Naive thymus-derived CD8-positive, alpha-beta T cell (primary cell): ENCODE measurements at regions not wholly inside any gene's neighbourhood (a gene's known extent, or its start where the extent isn't known, plus 50 kb on each side); places are given as distances from the start of the nearest gene placed in this dataset.

ENCODE experiments used
- ATAC-seq, 2 donors: fragments of 150-1000 bp; cut with Tn5 transposase in 1 of 2; sonication (Bioruptor Pico), chemical (Tn5 transposase) in 1 of 2; 1 replicate in 1 of 2; 2 replicates in 1 of 2; pipeline ENCODE4 v1.10.0; 2021; ENCODE audit warnings: mild to moderate bottlenecking in 2 of 2, moderate library complexity in 2 of 2
- POLR2A ChIA-PET: fragments of 350-600 bp; sonication (Branson Sonifier 250); formaldehyde crosslinking; loops from one replicate; lab custom pipeline; 2021; ENCODE audit warnings: antibody characterized with exemption; lab: Charles Lee
- DNase-seq, 10 donors: peaks; one replicate each; pipeline versions ENCODE4 v3.0.0 to v3.0.0-alpha.2; 2020 to 2022
- H3K27ac Mint-ChIP-seq, 10 donors: one replicate each; pipeline ENCODE4 v1.8.0; 2020 to 2022; ENCODE audit warnings: mild to moderate bottlenecking in 10 of 10, mixed read lengths in 10 of 10, moderate library complexity in 4 of 10, inconsistent platforms in 1 of 10
- H3K27me3 Mint-ChIP-seq, 5 donors: one replicate each; pipeline ENCODE4 v1.8.0; 2021 to 2022; ENCODE audit warnings: mixed read lengths in 5 of 5
- H3K36me3 Mint-ChIP-seq, 3 donors: one replicate each; pipeline ENCODE4 v1.8.0; 2020 to 2022; ENCODE audit warnings: mixed read lengths in 3 of 3, mild to moderate bottlenecking in 2 of 3, inconsistent platforms in 1 of 3
- H3K4me1 Mint-ChIP-seq, 4 donors: one replicate each; pipeline ENCODE4 v1.8.0; 2021 to 2022; ENCODE audit warnings: mixed read lengths in 4 of 4
- H3K4me3 Mint-ChIP-seq, 10 donors: one replicate each; pipeline ENCODE4 v1.8.0; 2020 to 2022; ENCODE audit warnings: mild to moderate bottlenecking in 10 of 10, mixed read lengths in 10 of 10, moderate library complexity in 6 of 10, inconsistent platforms in 1 of 10
- H3K9me3 Mint-ChIP-seq, 9 donors: one replicate each; pipeline ENCODE4 v1.8.0; 2020 to 2022; ENCODE audit warnings: mixed read lengths in 9 of 9, mild to moderate bottlenecking in 3 of 9, inconsistent platforms in 1 of 9, moderate library complexity in 1 of 9

- POLR2A ChIA-PET, result no interaction called here
- no peak for DNase-seq
- H3K9me3 Mint-ChIP-seq, result peaks cover 0 to 4% (median 0%) of the 10 kb centered on the region in 9 donors
- no peaks in the 10 kb centered on the region for H3K36me3 Mint-ChIP-seq
- ATAC-seq, result no peak
- H3K4me1 Mint-ChIP-seq, result peaks cover 0 to 8% (median 0%) of the 10 kb centered on the region in 4 donors
- H3K27ac Mint-ChIP-seq, result no peak overlapping the region
- peaks cover 0 to 4% (median 0%) of the 10 kb centered on the region in 5 donors for H3K27me3 Mint-ChIP-seq
- no peak overlapping the region for H3K4me3 Mint-ChIP-seq
These were observed 211.6 kb upstream of the SFSWAP start for GRCh38 chr12:131499160-131499863.

GRCh38 chr12:131499864-131500190, 211.1 kb upstream of the SFSWAP start:
- peaks cover 0 to 5% (median 0%) of the 10 kb centered on the region in 4 donors for H3K4me1 Mint-ChIP-seq
- no peak overlapping the region for H3K4me3 Mint-ChIP-seq
- no peaks in the 10 kb centered on the region for H3K36me3 Mint-ChIP-seq
- peaks cover 0 to 4% (median 0%) of the 10 kb centered on the region in 5 donors for H3K27me3 Mint-ChIP-seq
- no peak for DNase-seq
- ATAC-seq, result no peak
- H3K9me3 Mint-ChIP-seq, result peaks cover 0 to 4% (median 0%) of the 10 kb centered on the region in 9 donors
- POLR2A ChIA-PET, result no interaction called here
- no peak overlapping the region for H3K27ac Mint-ChIP-seq

- Mint-ChIP-seq H3K9me3 (peaks cover 0 to 4% (median 0%) of the 10 kb centered on the region in 9 donors), H3K27me3 (peaks cover 0 to 4% (median 0%) of the 10 kb centered on the region in 5 donors), H3K4me1 (no peaks in the 10 kb centered on the region), H3K4me3 (no peak overlapping the region), H3K36me3 (no peaks in the 10 kb centered on the region), H3K27ac (no peak overlapping the region)
- no peak for DNase-seq
- POLR2A ChIA-PET, result no interaction called here
- no peak for ATAC-seq
These were observed 210.3 kb upstream of the SFSWAP start for GRCh38 chr12:131500564-131500963.

GRCh38 chr12:131505561-131505960, 205.3 kb upstream of the SFSWAP start:
- peaks cover 0 to 4% (median 0%) of the 10 kb centered on the region in 9 donors for H3K9me3 Mint-ChIP-seq
- ATAC-seq (no peak), DNase-seq (no peak)
- H3K4me1 Mint-ChIP-seq, result peaks cover 0 to 14% (median 2%) of the 10 kb centered on the region in 4 donors
- H3K27ac Mint-ChIP-seq, result no peak overlapping the region
- H3K4me3 Mint-ChIP-seq, result no peak overlapping the region
- POLR2A ChIA-PET, result no interaction called here
- H3K36me3 Mint-ChIP-seq, result no peaks in the 10 kb centered on the region
- H3K27me3 Mint-ChIP-seq, result peaks cover 0 to 15% (median 0%) of the 10 kb centered on the region in 5 donors

- Mint-ChIP-seq H3K27ac (peak overlapping the region in 2 of 10 donors; percentile 37 to 50), H3K9me3 (peaks cover 0 to 4% (median 0%) of the 10 kb centered on the region in 9 donors), H3K27me3 (peaks cover 0 to 15% (median 0%) of the 10 kb centered on the region in 5 donors), H3K36me3 (no peaks in the 10 kb centered on the region), H3K4me1 (peaks cover 5 to 22% (median 11%) of the 10 kb centered on the region in 4 donors), H3K4me3 (no peak overlapping the region)
- POLR2A ChIA-PET, result no interaction called here
- DNase-seq, result no peak
- no peak for ATAC-seq
These were observed 204.5 kb upstream of the SFSWAP start for GRCh38 chr12:131506426-131506825.

- POLR2A ChIA-PET, result no interaction called here
- ATAC-seq (no peak), DNase-seq (no peak)
- Mint-ChIP-seq H3K27me3 (peaks cover 0 to 15% (median 0%) of the 10 kb centered on the region in 5 donors), H3K9me3 (peaks cover 0 to 4% (median 0%) of the 10 kb centered on the region in 9 donors), H3K27ac (peak overlapping the region in 2 of 10 donors; percentile 13 to 50), H3K4me1 (peaks cover 8 to 29% (median 17%) of the 10 kb centered on the region in 4 donors), H3K4me3 (no peak overlapping the region), H3K36me3 (no peaks in the 10 kb centered on the region)
These were observed 203.8 kb upstream of the SFSWAP start for GRCh38 chr12:131507094-131507493.

- peak overlapping the region in 1 of 10 donors; percentile 6 for H3K27ac Mint-ChIP-seq
- ATAC-seq, result no peak
- POLR2A ChIA-PET, result no interaction called here
These were observed 203.0 kb upstream of the SFSWAP start for GRCh38 chr12:131507881-131508280.

GRCh38 chr12:131509701-131510100, 201.2 kb upstream of the SFSWAP start:
- H3K27me3 Mint-ChIP-seq, result peaks cover 0 to 22% (median 0%) of the 10 kb centered on the region in 5 donors
- peaks cover 11 to 33% (median 22%) of the 10 kb centered on the region in 4 donors for H3K4me1 Mint-ChIP-seq
- peaks cover 0 to 6% (median 0%) of the 10 kb centered on the region in 3 donors for H3K36me3 Mint-ChIP-seq
- no peak overlapping the region for H3K27ac Mint-ChIP-seq
- POLR2A ChIA-PET, result interaction anchor here (0.7 kb wide), 1 partner anchor 27 kb away, joined by 3 read pairs; no protein-coding TSS in a partner anchor
- H3K9me3 Mint-ChIP-seq, result peaks cover 0 to 9% (median 0%) of the 10 kb centered on the region in 9 donors
- DNase-seq (no peak), ATAC-seq (no peak)
- no peak overlapping the region for H3K4me3 Mint-ChIP-seq

More at GRCh38 chr12:131507881-131508280, 203.0 kb upstream of the SFSWAP start:
- Mint-ChIP-seq H3K36me3 (no peaks in the 10 kb centered on the region), H3K27me3 (peaks cover 0 to 15% (median 0%) of the 10 kb centered on the region in 5 donors), H3K4me1 (peaks cover 11 to 33% (median 22%) of the 10 kb centered on the region in 4 donors), H3K4me3 (no peak overlapping the region), H3K9me3 (peaks cover 0 to 4% (median 0%) of the 10 kb centered on the region in 9 donors)
- no peak for DNase-seq

- Mint-ChIP-seq H3K27ac (peak overlapping the region in 4 of 10 donors; percentile 4 to 74 (median 31)), H3K9me3 (peaks cover 0 to 17% (median 6%) of the 10 kb centered on the region in 9 donors), H3K27me3 (peaks cover 0 to 22% (median 0%) of the 10 kb centered on the region in 5 donors), H3K4me1 (peaks cover 11 to 33% (median 22%) of the 10 kb centered on the region in 4 donors), H3K36me3 (peaks cover 0 to 6% (median 2%) of the 10 kb centered on the region in 3 donors), H3K4me3 (no peak overlapping the region)
- DNase-seq (no peak), ATAC-seq (no peak)
- POLR2A ChIA-PET, result no interaction called here
These were observed 200.5 kb upstream of the SFSWAP start for GRCh38 chr12:131510431-131510830.

GRCh38 chr12:131511391-131511802, 199.5 kb upstream of the SFSWAP start:
- peak overlapping the region; percentile 48 to 88 (median 78) for H3K27ac Mint-ChIP-seq
- H3K4me1 Mint-ChIP-seq, result peaks cover 11 to 29% (median 22%) of the 10 kb centered on the region in 4 donors
- POLR2A ChIA-PET, result no interaction called here

GRCh38 chr12:131511803-131512561, 198.9 kb upstream of the SFSWAP start:
- ATAC-seq, result no peak
- H3K27ac Mint-ChIP-seq, result peak overlapping the region; percentile 3 to 88 (median 78)
- POLR2A ChIA-PET, result no interaction called here

More at GRCh38 chr12:131511391-131511802, 199.5 kb upstream of the SFSWAP start:
- Mint-ChIP-seq H3K27me3 (peaks cover 0 to 25% (median 3%) of the 10 kb centered on the region in 5 donors), H3K36me3 (peaks cover 0 to 11% (median 6%) of the 10 kb centered on the region in 3 donors), H3K9me3 (peaks cover 5 to 26% (median 13%) of the 10 kb centered on the region in 9 donors), H3K4me3 (peak overlapping the region in 8 of 10 donors; percentile 1 to 49 (median 37))
- peak in 9 of 10 donors; percentile 7 to 74 (median 37) for DNase-seq
- ATAC-seq, result peak; percentile 89 to 96

GRCh38 chr12:131513606-131514005, 197.3 kb upstream of the SFSWAP start:
- H3K27me3 Mint-ChIP-seq, result peaks cover 0 to 12% (median 3%) of the 10 kb centered on the region in 5 donors

More at GRCh38 chr12:131511803-131512561, 198.9 kb upstream of the SFSWAP start:
- H3K4me1 Mint-ChIP-seq, result peaks cover 11 to 25% (median 22%) of the 10 kb centered on the region in 4 donors
- peaks cover 7 to 32% (median 19%) of the 10 kb centered on the region in 9 donors for H3K9me3 Mint-ChIP-seq
- no peak for DNase-seq
- peaks cover 0 to 20% (median 3%) of the 10 kb centered on the region in 5 donors for H3K27me3 Mint-ChIP-seq
- peak overlapping the region in 5 of 10 donors; percentile 15 to 48 (median 23) for H3K4me3 Mint-ChIP-seq
- peaks cover 0 to 15% (median 6%) of the 10 kb centered on the region in 3 donors for H3K36me3 Mint-ChIP-seq

More at GRCh38 chr12:131513606-131514005, 197.3 kb upstream of the SFSWAP start:
- Mint-ChIP-seq H3K4me1 (peaks cover 11 to 25% (median 22%) of the 10 kb centered on the region in 4 donors), H3K36me3 (peaks cover 0 to 15% (median 10%) of the 10 kb centered on the region in 3 donors), H3K27ac (peak overlapping the region in 1 of 10 donors; percentile 11), H3K9me3 (peaks cover 7 to 44% (median 22%) of the 10 kb centered on the region in 9 donors), H3K4me3 (no peak overlapping the region)
- no peak for DNase-seq
- POLR2A ChIA-PET, result no interaction called here
- no peak for ATAC-seq
